Loucy (cell line): ENCODE measurements at regions not wholly inside any gene's neighbourhood (a gene's known extent, or its start where the extent isn't known, plus 50 kb on each side); places are given as distances from the start of the nearest gene placed in this dataset.

ENCODE experiments used
- EZH2phosphoT487 ChIP-seq: fragments of 200-600 bp; IDR thresholded peaks from 2 replicates; pipeline ENCODE4 v1.6.1; 2018; ENCODE audit warnings: antibody characterized with exemption, mild to moderate bottlenecking, moderate library complexity, borderline replicate concordance
- TF ChIP-seq, protein P1 (sequence below): fragments of 200-600 bp; sonication (generic); conservative IDR thresholded peaks from 2 replicates; pipeline ENCODE4 v1.5.1; 2014; ENCODE audit warnings: mild to moderate bottlenecking, antibody characterized with exemption, low read length

DNA sequence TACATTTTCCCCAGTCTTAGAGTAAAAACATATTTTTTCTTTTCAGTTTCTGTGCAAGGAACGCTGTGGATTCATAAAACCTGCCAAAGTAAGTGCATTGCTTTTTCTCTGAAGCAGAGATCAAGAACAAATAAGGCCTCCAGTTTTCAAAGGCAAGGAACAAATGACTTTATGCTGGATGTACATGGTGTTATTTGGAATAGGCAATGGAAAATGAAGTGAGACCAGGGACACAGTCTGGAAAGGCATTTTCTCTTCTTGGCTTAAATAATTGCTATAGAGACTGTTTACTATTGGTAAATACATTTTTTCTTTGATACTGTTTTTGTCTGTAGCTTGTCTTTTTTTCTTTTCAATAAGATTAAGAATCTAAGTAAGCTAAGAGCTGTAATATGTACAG is 725.9 kb upstream of the MDGA2 start:
- TF ChIP-seq, protein P1, sequence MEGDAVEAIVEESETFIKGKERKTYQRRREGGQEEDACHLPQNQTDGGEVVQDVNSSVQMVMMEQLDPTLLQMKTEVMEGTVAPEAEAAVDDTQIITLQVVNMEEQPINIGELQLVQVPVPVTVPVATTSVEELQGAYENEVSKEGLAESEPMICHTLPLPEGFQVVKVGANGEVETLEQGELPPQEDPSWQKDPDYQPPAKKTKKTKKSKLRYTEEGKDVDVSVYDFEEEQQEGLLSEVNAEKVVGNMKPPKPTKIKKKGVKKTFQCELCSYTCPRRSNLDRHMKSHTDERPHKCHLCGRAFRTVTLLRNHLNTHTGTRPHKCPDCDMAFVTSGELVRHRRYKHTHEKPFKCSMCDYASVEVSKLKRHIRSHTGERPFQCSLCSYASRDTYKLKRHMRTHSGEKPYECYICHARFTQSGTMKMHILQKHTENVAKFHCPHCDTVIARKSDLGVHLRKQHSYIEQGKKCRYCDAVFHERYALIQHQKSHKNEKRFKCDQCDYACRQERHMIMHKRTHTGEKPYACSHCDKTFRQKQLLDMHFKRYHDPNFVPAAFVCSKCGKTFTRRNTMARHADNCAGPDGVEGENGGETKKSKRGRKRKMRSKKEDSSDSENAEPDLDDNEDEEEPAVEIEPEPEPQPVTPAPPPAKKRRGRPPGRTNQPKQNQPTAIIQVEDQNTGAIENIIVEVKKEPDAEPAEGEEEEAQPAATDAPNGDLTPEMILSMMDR, result no peak
- no peak for TF ChIP-seq EZH2phosphoT487
